PFSK-1 (cell line): ENCODE measurements at regions not wholly inside any gene's neighbourhood (a gene's known extent, or its start where the extent isn't known, plus 50 kb on each side); places are given as distances from the start of the nearest gene placed in this dataset.
A peak's percentile ranks its signal among the peaks of the same experiment; 100 is the strongest.

Source experiments
- FOXP2 ChIP-seq: optimal IDR thresholded peaks from 2 replicates; pipeline ENCODE3; 2011; ENCODE audit warnings: borderline replicate concordance, control low read depth, inconsistent platforms; ENCODE audit not compliant: insufficient read depth; ENCODE audit errors: extremely low read length, extremely low read depth
- POLR2AphosphoS5 ChIP-seq: IDR thresholded peaks from 2 replicates; pipeline ENCODE4 v1.6.1; 2012; ENCODE audit warnings: low read depth, mild to moderate bottlenecking, control low read depth, low read length, moderate library complexity
- REST ChIP-seq, 2 experiments: IDR thresholded peaks; 2 replicates each; pipeline versions ENCODE4 v1.6.1 to v1.8.0; 2011 to 2012; ENCODE audit warnings: low read depth in 2 of 2, low read length in 2 of 2, control low read depth in 1 of 2, inconsistent platforms in 1 of 2, mild to moderate bottlenecking in 1 of 2, moderate library complexity in 1 of 2; ENCODE audit not compliant: insufficient read depth in 1 of 2
- TAF1 ChIP-seq: IDR thresholded peaks from 2 replicates; pipeline ENCODE4 v1.6.1; 2012; ENCODE audit warnings: low read length, control low read depth, borderline replicate concordance; ENCODE audit not compliant: insufficient read depth

- TF ChIP-seq POLR2AphosphoS5, result no peak
- TF ChIP-seq TAF1, result no peak
- TF ChIP-seq FOXP2, result no peak
- peak in 1 of 2 experiments; percentile 32; a peak in 1 of 4 replicates for TF ChIP-seq REST (IDR thresholded peaks at IDR 0.05; ENCODE audit: insufficient read depth in 1 of 2, low read depth in 2 of 2, low read length in 2 of 2)
These were observed 50.8 kb upstream of the KLF6 start for GRCh38 chr10:3835770-3836169.
